Lower lobe of right lung (tissue), 2 donors: ENCODE measurements at regions not wholly inside any gene's neighbourhood (a gene's known extent, or its start where the extent isn't known, plus 50 kb on each side); places are given as distances from the start of the nearest gene placed in this dataset.
A peak's percentile ranks its signal among the peaks of the same experiment; 100 is the strongest.

ENCODE experiments used
- ATAC-seq, 2 donors: fragments of 200-7000 bp; cut with Tn5 transposase; one replicate each; pipeline ENCODE4 v1.9.1; 2020 to 2022; ENCODE audit warnings: mild to moderate bottlenecking in 2 of 2, moderate library complexity in 2 of 2
- DNase-seq: peaks from one replicate; pipeline ENCODE4 v3.0.0-alpha.2; 2020
- H3K27ac ChIP-seq: fragments of 200-600 bp; one replicate; pipeline ENCODE4 v1.8.0; 2022
- H3K27me3 ChIP-seq: fragments of 200-600 bp; one replicate; pipeline ENCODE4 v1.8.0; 2022; ENCODE audit warnings: low read depth
- H3K36me3 ChIP-seq: fragments of 200-600 bp; one replicate; pipeline ENCODE4 v1.8.0; 2022; ENCODE audit warnings: mild to moderate bottlenecking
- H3K4me1 ChIP-seq: fragments of 200-600 bp; one replicate; pipeline ENCODE4 v1.8.0; 2022
- H3K4me3 ChIP-seq: fragments of 200-600 bp; one replicate; pipeline ENCODE4 v1.8.0; 2022; ENCODE audit warnings: mild to moderate bottlenecking
- H3K9me3 ChIP-seq: fragments of 200-600 bp; one replicate; pipeline ENCODE4 v1.8.0; 2022
- CTCF ChIP-seq: fragments of 200-600 bp; IDR thresholded peaks from one replicate; pipeline ENCODE4 v1.8.0; 2022; ENCODE audit warnings: antibody characterized with exemption, mild to moderate bottlenecking
- intact Hi-C: fragments of 100-400 bp; cut with DNase I; formaldehyde crosslinking; loops from one replicate; pipeline ENCODE4 v1.11.0; 2022
- donor health status: DM: no; HTN: yes; CAD: no; lungs with severe emphysema.

GRCh38 chr5:152274224-152274623 lies 130.9 kb downstream of the NMUR2 start:
- TF ChIP-seq CTCF: no peak
- Histone ChIP-seq H3K4me3 (no peak overlapping the region), H3K4me1 (peaks cover 5% of the 10 kb centered on the region), H3K27me3 (no peaks in the 10 kb centered on the region), H3K27ac (no peak overlapping the region), H3K36me3 (no peaks in the 10 kb centered on the region), H3K9me3 (no peaks in the 10 kb centered on the region)
- intact Hi-C loops: no loop called here
- ATAC-seq (no peak), DNase-seq (no peak)

- Histone ChIP-seq H3K36me3 (no peaks in the 10 kb centered on the region), H3K27ac (no peak overlapping the region), H3K27me3 (no peaks in the 10 kb centered on the region), H3K9me3 (no peaks in the 10 kb centered on the region), H3K4me3 (no peak overlapping the region), H3K4me1 (peaks cover 5% of the 10 kb centered on the region)
- no peak for DNase-seq
- no peak for TF ChIP-seq CTCF
- intact Hi-C loops: no loop called here
- ATAC-seq: peak in 1 of 2 donors; percentile 27
Observed at GRCh38 chr5:152271420-152271819, 133.7 kb downstream of the NMUR2 start.

GRCh38 chr5:152270096-152270495 lies 135.0 kb downstream of the NMUR2 start:
- DNase-seq (no peak), ATAC-seq (no peak)
- Histone ChIP-seq H3K27me3 (no peaks in the 10 kb centered on the region), H3K36me3 (no peaks in the 10 kb centered on the region), H3K4me1 (peaks cover 5% of the 10 kb centered on the region), H3K9me3 (no peaks in the 10 kb centered on the region), H3K27ac (no peak overlapping the region), H3K4me3 (no peak overlapping the region)
- intact Hi-C loops: no loop called here
- no peak for TF ChIP-seq CTCF

GRCh38 chr5:152269533-152269932 lies 135.5 kb downstream of the NMUR2 start:
- Histone ChIP-seq H3K4me3 (no peak overlapping the region), H3K36me3 (no peaks in the 10 kb centered on the region), H3K27me3 (no peaks in the 10 kb centered on the region), H3K9me3 (no peaks in the 10 kb centered on the region), H3K4me1 (peaks cover 5% of the 10 kb centered on the region), H3K27ac (no peak overlapping the region)
- ATAC-seq: no peak
- intact Hi-C loops: no loop called here
- no peak for DNase-seq
- TF ChIP-seq CTCF: no peak

GRCh38 chr5:152264645-152265254 lies 140.3 kb downstream of the NMUR2 start:
- TF ChIP-seq CTCF: no peak
- Histone ChIP-seq H3K4me3 (no peak overlapping the region), H3K36me3 (no peaks in the 10 kb centered on the region), H3K27me3 (no peaks in the 10 kb centered on the region), H3K9me3 (no peaks in the 10 kb centered on the region), H3K27ac (no peak overlapping the region), H3K4me1 (no peaks in the 10 kb centered on the region)
- intact Hi-C loops: no loop called here
- DNase-seq (no peak), ATAC-seq (no peak)
